Right renal pelvis (tissue), 4 donors: ENCODE measurements at regions not wholly inside any gene's neighbourhood (a gene's known extent, or its start where the extent isn't known, plus 50 kb on each side); places are given as distances from the start of the nearest gene placed in this dataset.

Source experiments
- DNase-seq, 4 donors: peaks; one replicate each; pipeline ENCODE4 v3.0.0-alpha.2; 2013; ENCODE audit warnings: low read depth in 4 of 4, low spot score in 3 of 4, missing footprints in 1 of 4

GRCh38 chr11:71311928-71312510 is 59.6 kb upstream of the SHANK2 start:
- no peak for DNase-seq

GRCh38 chr11:71311176-71311925 is 59.0 kb upstream of the SHANK2 start:
- DNase-seq: no peak

- DNase-seq: no peak
These were observed 57.8 kb upstream of the SHANK2 start for GRCh38 chr11:71310184-71310583.

DNA sequence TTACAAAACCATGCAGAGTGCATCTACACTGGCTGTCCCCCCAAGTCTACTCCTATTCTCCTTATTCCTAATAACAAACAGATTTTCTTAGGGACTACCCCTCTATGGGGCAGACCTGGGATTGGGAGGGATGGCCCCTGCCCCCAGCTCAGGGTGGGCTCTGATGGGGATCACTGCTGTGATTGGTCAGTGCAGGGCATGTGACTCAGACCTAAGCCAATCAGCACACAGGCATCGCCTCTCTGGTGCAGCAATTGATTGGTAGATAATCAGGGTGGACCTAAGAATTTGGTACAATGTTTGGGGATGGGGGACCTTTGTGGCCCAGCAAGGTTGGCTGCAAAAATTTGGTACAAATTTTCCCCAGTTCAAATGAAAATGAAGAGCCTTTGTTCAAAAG is 57.2 kb upstream of the SHANK2 start:
- DNase-seq: no peak

- no peak for DNase-seq
These were observed 56.8 kb upstream of the SHANK2 start for GRCh38 chr11:71309181-71309580.

DNA sequence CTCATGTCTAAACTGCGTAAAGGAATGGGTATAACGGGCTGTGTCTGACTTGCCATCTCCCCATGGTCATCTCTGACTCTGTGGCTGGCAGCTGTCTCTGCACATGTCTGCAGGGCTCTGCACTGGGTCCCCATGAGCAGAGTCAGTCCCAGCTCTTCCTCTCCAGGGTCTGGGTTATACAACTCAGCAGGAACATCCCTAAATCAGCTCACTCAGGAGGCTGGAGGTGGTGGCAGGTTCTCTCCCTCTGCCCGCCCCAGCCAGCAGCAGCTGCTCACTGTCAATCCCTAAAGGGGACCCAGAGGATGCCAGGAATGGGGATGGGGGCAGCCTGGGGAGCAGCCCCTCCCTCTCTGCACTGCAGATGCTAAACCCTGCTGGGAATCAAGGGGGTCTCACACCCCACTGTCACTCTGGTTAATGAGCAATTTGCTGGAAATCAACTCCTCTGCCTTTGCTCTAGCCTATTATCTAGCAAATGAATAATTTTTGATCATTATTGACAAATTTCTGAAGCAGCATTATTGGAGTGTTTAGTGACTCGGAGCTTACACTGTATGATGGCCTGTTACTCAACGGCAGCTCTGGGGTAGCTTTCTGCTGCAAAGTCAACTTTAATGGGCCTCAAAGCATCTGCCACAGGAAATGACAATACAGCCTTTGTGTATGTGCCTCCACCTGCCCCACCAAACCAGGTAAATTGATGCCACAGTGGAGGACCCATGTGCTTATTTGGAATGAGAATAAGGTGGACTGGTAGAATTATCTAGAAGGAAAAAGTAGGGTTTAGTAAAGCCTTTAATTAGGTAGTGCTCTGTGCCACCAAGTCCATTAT is 55.7 kb upstream of the SHANK2 start:
- no peak for DNase-seq

DNA sequence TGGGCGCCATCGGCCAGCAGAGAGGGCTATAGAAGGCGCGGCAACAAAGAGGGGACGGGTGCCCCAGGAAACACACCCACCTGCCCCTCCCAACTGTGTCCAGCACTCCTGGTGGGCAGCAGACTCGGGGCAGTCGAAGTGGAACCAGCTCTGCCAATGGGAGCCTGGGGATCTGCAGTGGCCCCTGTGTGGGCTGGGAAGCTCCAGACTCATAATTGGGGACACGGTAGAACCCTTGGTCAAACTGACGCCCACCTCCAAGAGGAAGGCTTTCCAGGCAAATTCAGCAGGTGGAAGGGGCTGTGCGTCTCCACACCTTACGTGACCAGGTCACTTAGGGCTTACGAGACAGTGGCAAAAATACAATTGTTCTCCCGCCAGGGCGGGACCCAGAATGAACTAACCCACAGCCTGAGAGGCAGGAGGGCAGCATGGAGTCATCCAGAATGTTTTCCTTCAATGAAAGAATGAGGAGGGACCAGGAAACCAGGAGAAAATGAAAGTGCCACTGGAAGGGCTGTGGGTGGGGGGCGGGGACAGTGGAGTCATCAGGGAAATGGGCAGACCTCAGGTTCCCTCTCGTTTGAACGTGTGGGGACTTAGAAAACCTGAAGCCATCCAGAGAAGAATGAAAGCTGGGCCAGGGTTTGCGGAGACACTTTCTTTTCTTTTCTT is 53.2 kb upstream of the SHANK2 start:
- no peak for DNase-seq

DNA sequence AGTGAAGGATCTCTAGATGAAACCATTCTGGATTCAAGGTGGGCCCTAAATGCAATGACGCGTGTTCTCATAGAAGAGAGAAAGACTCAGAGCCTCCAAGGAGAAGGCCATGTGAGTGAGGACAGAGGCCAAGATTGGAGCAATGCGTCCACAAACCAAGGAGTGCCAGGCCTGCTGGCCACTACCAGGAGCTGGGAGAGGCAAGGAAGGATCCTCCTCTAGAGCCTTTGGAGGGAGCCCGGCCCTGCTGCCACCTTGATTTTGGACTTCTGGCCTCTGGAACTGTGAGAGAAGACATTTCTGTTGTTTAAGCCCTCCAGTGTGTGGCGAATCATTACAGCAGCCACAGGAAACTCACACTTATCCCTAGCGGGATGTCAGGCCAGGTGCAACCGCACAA is 52.7 kb upstream of the SHANK2 start:
- DNase-seq: no peak

- no peak for DNase-seq
These were observed 52.1 kb upstream of the SHANK2 start for GRCh38 chr11:71304491-71304890.

GRCh38 chr11:71304045-71304444 is 51.7 kb upstream of the SHANK2 start:
- no peak for DNase-seq

GRCh38 chr11:71302911-71303310 is 50.5 kb upstream of the SHANK2 start:
- no peak for DNase-seq

- DNase-seq: no peak
These were observed 50.1 kb upstream of the SHANK2 start for GRCh38 chr11:71302534-71302909.
